ENCODE measurements at regions not wholly inside any gene's neighbourhood (a gene's known extent, or its start where the extent isn't known, plus 50 kb on each side); places are given as distances from the start of the nearest gene placed in this dataset.

- no peak for DNase-seq (ENCODE audit: low read depth in 2 of 2)
Measured at GRCh38 chr12:127191129-127191528, 1075.8 kb upstream of the TMEM132C start.

- no peak for DNase-seq (ENCODE audit: low read depth in 2 of 2)
Measured at GRCh38 chr12:127192391-127192790, 1074.6 kb upstream of the TMEM132C start.

GRCh38 chr12:127193341-127193740, 1073.6 kb upstream of the TMEM132C start:
- DNase-seq (ENCODE audit: low read depth in 2 of 2): no peak

- DNase-seq (ENCODE audit: low read depth in 2 of 2): no peak
Measured at GRCh38 chr12:127194176-127194575, 1072.8 kb upstream of the TMEM132C start.

GRCh38 chr12:127205781-127206555, 1061.0 kb upstream of the TMEM132C start:
- no peak for DNase-seq (ENCODE audit: low read depth in 2 of 2)

GRCh38 chr12:127209318-127209717, 1057.7 kb upstream of the TMEM132C start:
- no peak for DNase-seq (ENCODE audit: low read depth in 2 of 2)

GRCh38 chr12:127214186-127214585, 1052.8 kb upstream of the TMEM132C start:
- no peak for DNase-seq (ENCODE audit: low read depth in 2 of 2)

GRCh38 chr12:127223011-127223410, 1044.0 kb upstream of the TMEM132C start:
- no peak for DNase-seq (ENCODE audit: low read depth in 2 of 2)

- DNase-seq (ENCODE audit: low read depth in 2 of 2): no peak
Measured at GRCh38 chr12:127223731-127224130, 1043.2 kb upstream of the TMEM132C start.

- DNase-seq (ENCODE audit: low read depth in 2 of 2): no peak
Measured at GRCh38 chr12:127230843-127231260, 1036.1 kb upstream of the TMEM132C start.

GRCh38 chr12:127231371-127231770, 1035.6 kb upstream of the TMEM132C start:
- no peak for DNase-seq (ENCODE audit: low read depth in 2 of 2)

- DNase-seq (ENCODE audit: low read depth in 2 of 2): no peak
Measured at GRCh38 chr12:127233016-127233415, 1034.0 kb upstream of the TMEM132C start.

- no peak for DNase-seq (ENCODE audit: low read depth in 2 of 2)
Measured at GRCh38 chr12:127235761-127236160, 1031.2 kb upstream of the TMEM132C start.

- no peak for DNase-seq (ENCODE audit: low read depth in 2 of 2)
Measured at GRCh38 chr12:127236491-127236890, 1030.5 kb upstream of the TMEM132C start.

GRCh38 chr12:127237151-127237550, 1029.8 kb upstream of the TMEM132C start:
- DNase-seq (ENCODE audit: low read depth in 2 of 2): no peak

- DNase-seq (ENCODE audit: low read depth in 2 of 2): no peak
Measured at GRCh38 chr12:127238107-127238506, 1028.9 kb upstream of the TMEM132C start.

GRCh38 chr12:127239781-127240180, 1027.2 kb upstream of the TMEM132C start:
- no peak for DNase-seq (ENCODE audit: low read depth in 2 of 2)

GRCh38 chr12:127240249-127240929, 1026.6 kb upstream of the TMEM132C start:
- DNase-seq (ENCODE audit: low read depth in 2 of 2): no peak

GRCh38 chr12:127241072-127241817, 1025.7 kb upstream of the TMEM132C start:
- DNase-seq (ENCODE audit: low read depth in 2 of 2): no peak

- DNase-seq (ENCODE audit: low read depth in 2 of 2): no peak
Measured at GRCh38 chr12:127245009-127245408, 1022.0 kb upstream of the TMEM132C start.

GRCh38 chr12:127245437-127245836, 1021.5 kb upstream of the TMEM132C start:
- DNase-seq (ENCODE audit: low read depth in 2 of 2): no peak

- no peak for DNase-seq (ENCODE audit: low read depth in 2 of 2)
Measured at GRCh38 chr12:127247937-127248336, 1019.0 kb upstream of the TMEM132C start.

GRCh38 chr12:127249428-127249827, 1017.5 kb upstream of the TMEM132C start:
- DNase-seq (ENCODE audit: low read depth in 2 of 2): no peak

Measured in stimulated activated CD8-positive, alpha-beta memory T cell treated with anti-CD3 and anti-CD28 coated beads, Interleukin-2, amount 100 ng/mL, for 48 hours (primary cell).